B cell (primary cell): ENCODE measurements at regions not wholly inside any gene's neighbourhood (a gene's known extent, or its start where the extent isn't known, plus 50 kb on each side); places are given as distances from the start of the nearest gene placed in this dataset.
"Not testable (repeated sequence)": the region's sequence is repeated elsewhere in the genome, so short reads cannot be mapped to it uniquely, and the experiment has no call there.

Experiments
- ATAC-seq: fragments of 200-7000 bp; cut with Tn5 transposase; one replicate; pipeline ENCODE4 v1.10.0; 2021; ENCODE audit warnings: low read depth, mild to moderate bottlenecking, moderate number of reproducible peaks, moderate library complexity
- CTCF ChIA-PET: fragments of 350-600 bp; sonication (Branson Sonifier 250); formaldehyde crosslinking; loops from one replicate; lab custom pipeline; 2021; ENCODE audit warnings: antibody characterized with exemption, inconsistent platforms; lab: Charles Lee
- POLR2A ChIA-PET: fragments of 350-600 bp; sonication (Branson Sonifier 250); formaldehyde crosslinking; loops from one replicate; lab custom pipeline; 2021; ENCODE audit warnings: antibody characterized with exemption; lab: Charles Lee
- DNase-seq: peaks from one replicate; pipeline ENCODE4 v3.0.0; 2013
- H2AFZ ChIP-seq: 2 replicates; pipeline ENCODE4 v1.6.1; 2012; ENCODE audit warnings: mild to moderate bottlenecking, low read depth, low read length; ENCODE audit not compliant: insufficient read depth, poor library complexity, severe bottlenecking
- H3K27ac ChIP-seq, 2 donors: 1 replicate in 1 of 2; 2 replicates in 1 of 2; pipeline ENCODE4 v1.5.1; 2012 to 2013; ENCODE audit warnings: low read length in 2 of 2, mild to moderate bottlenecking in 2 of 2, moderate library complexity in 1 of 2
- H3K27me3 ChIP-seq, 4 experiments: fragments of 200-600 bp in 1 of 4; sonication (generic) in 1 of 4; replicated peaks in 1 of 4; 1 replicate in 2 of 4; 2 replicates in 2 of 4; pipeline versions ENCODE4 v1.6.1 to v1.7.0; 2013 to 2016; ENCODE audit warnings: low read length in 3 of 4, mild to moderate bottlenecking in 2 of 4, mixed read lengths in 1 of 4, moderate library complexity in 1 of 4; ENCODE audit not compliant: insufficient read depth in 4 of 4, control insufficient read depth in 3 of 4; ENCODE audit errors: control extremely low read depth in 1 of 4
- H3K36me3 ChIP-seq, 2 experiments: replicated peaks in 1 of 2; 1 replicate in 1 of 2; 2 replicates in 1 of 2; pipeline versions ENCODE4 v1.6.1 to v1.7.1; 2013; ENCODE audit warnings: low read length in 1 of 2; ENCODE audit not compliant: insufficient read depth in 2 of 2, control insufficient read depth in 1 of 2; ENCODE audit errors: control extremely low read depth in 1 of 2, extremely low read depth in 1 of 2
- H3K4me1 ChIP-seq, 2 donors: fragments of 200-600 bp in 1 of 2; sonication (generic) in 1 of 2; 1 replicate in 1 of 2; 2 replicates in 1 of 2; pipeline versions ENCODE4 v1.5.1 to v1.6.1; 2013 to 2017; ENCODE audit warnings: low read length in 2 of 2; ENCODE audit not compliant: control insufficient read depth in 2 of 2, insufficient read depth in 2 of 2
- H3K4me2 ChIP-seq: replicated peaks from 2 replicates; pipeline ENCODE3; 2012; ENCODE audit warnings: mild to moderate bottlenecking, low read depth, low read length; ENCODE audit not compliant: poor library complexity, severe bottlenecking
- H3K4me3 ChIP-seq, 5 experiments: fragments of 200-600 bp in 1 of 5; sonication (generic) in 1 of 5; 1 replicate in 3 of 5; 2 replicates in 2 of 5; pipeline versions ENCODE4 v1.5.1 to v1.7.0; 2011 to 2016; ENCODE audit warnings: low read length in 4 of 5, mild to moderate bottlenecking in 4 of 5, low read depth in 2 of 5, control low read depth in 1 of 5, moderate library complexity in 1 of 5; ENCODE audit not compliant: insufficient read depth in 1 of 5; ENCODE audit errors: control extremely low read depth in 1 of 5, extremely low read depth in 1 of 5
- H3K79me2 ChIP-seq: fragments of 200-600 bp; sonication (generic); one replicate; pipeline ENCODE4 v1.6.0; 2016; ENCODE audit warnings: low read length; ENCODE audit not compliant: control insufficient read depth, insufficient read depth
- H3K9ac ChIP-seq: fragments of 200-600 bp; sonication (generic); 2 replicates; pipeline ENCODE4 v1.6.1; 2017; ENCODE audit warnings: mild to moderate bottlenecking, low read length, moderate library complexity
- H3K9me3 ChIP-seq, 3 donors: one replicate each; pipeline versions ENCODE4 v1.6.1 to v1.7.1; 2013; ENCODE audit warnings: low read length in 2 of 3; ENCODE audit not compliant: control insufficient read depth in 2 of 3, insufficient read depth in 1 of 3; ENCODE audit errors: control extremely low read depth in 1 of 3
- H4K20me1 ChIP-seq: 2 replicates; pipeline ENCODE4 v1.6.0; 2012; ENCODE audit warnings: mild to moderate bottlenecking, low read length; ENCODE audit not compliant: insufficient read depth, control insufficient read depth, poor library complexity, severe bottlenecking
- H3K27ac Mint-ChIP-seq: one replicate; pipeline ENCODE4 v1.8.0; 2021; ENCODE audit warnings: mixed read lengths
- H3K27me3 Mint-ChIP-seq: one replicate; pipeline ENCODE4 v1.8.0; 2021; ENCODE audit warnings: mixed read lengths
- H3K4me1 Mint-ChIP-seq: one replicate; pipeline ENCODE4 v1.8.0; 2021; ENCODE audit warnings: mixed read lengths
- H3K4me3 Mint-ChIP-seq: one replicate; pipeline ENCODE4 v1.8.0; 2021; ENCODE audit warnings: mixed read lengths
- H3K9me3 Mint-ChIP-seq: one replicate; pipeline ENCODE4 v1.8.0; 2022; ENCODE audit warnings: mixed read lengths; ENCODE audit not compliant: insufficient read depth
- EZH2 ChIP-seq: IDR thresholded peaks from 2 replicates; pipeline ENCODE4 v1.6.1; 2012; ENCODE audit warnings: borderline replicate concordance, low read depth, mild to moderate bottlenecking, moderate library complexity, low read length; ENCODE audit not compliant: insufficient read depth, poor library complexity, severe bottlenecking
- WGBS: methylation state at CpG from one replicate; pipeline ENCODE4 v1.1.5; 2013; ENCODE audit warnings: missing lambda C conversion rate; ENCODE audit not compliant: insufficient coverage; 5-methylcytosine and 5-hydroxymethylcytosine counted together
- intact Hi-C: fragments of 100-400 bp; cut with micrococcal nuclease; formaldehyde crosslinking; loops from one replicate; pipeline ENCODE4 v1.10.0; 2022
- TF ChIP-seq, protein P1 (sequence below): fragments of 200-600 bp; IDR thresholded peaks from one replicate; pipeline ENCODE4 v1.8.0; 2022; ENCODE audit warnings: antibody characterized with exemption, mild to moderate bottlenecking

DNA sequence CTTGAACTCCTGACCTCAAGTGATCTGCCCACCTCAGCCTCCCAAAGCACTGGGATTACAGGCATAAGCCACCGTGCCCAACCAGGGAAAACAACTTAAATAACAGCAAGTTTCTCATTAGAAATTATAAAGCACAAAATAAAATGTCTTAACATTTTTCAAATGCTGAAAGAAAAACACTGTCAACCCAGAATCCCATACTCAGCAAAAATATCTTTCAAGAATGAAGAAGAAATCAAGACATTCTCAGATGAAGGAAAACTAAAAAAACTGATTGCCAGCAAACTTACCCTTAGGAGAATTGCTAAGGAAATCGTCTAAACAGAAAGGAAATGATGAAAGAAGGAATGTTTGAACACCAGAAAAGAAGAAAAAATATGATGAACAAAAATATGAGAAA is 191.1 kb upstream of the NR5A2 start:
- Mint-ChIP-seq H3K9me3 (peaks cover 4% of the 10 kb centered on the region), H3K27me3 (peaks cover 30% of the 10 kb centered on the region), H3K4me3 (no peak overlapping the region), H3K27ac (no peak overlapping the region), H3K4me1 (no peaks in the 10 kb centered on the region)
- Histone ChIP-seq H3K36me3 (no peaks in the 10 kb centered on the region), H3K27ac (no peak overlapping the region), H3K4me2 (no peak overlapping the region), H4K20me1 (no peaks in the 10 kb centered on the region), H3K4me3 (no peak overlapping the region), H2AFZ (no peak overlapping the region), H3K9me3 (peaks cover 0 to 7% (median 0%) of the 10 kb centered on the region in 3 donors), H3K79me2 (no peaks in the 10 kb centered on the region), H3K27me3 (peaks cover 0 to 6% (median 2%) of the 10 kb centered on the region in 4 experiments), H3K9ac (no peak overlapping the region), H3K4me1 (no peaks in the 10 kb centered on the region)
- intact Hi-C loops, result no loop called here
- CTCF ChIA-PET, result no interaction called here
- no peak for DNase-seq
- POLR2A ChIA-PET, result no interaction called here
- ATAC-seq, result no peak
- 100% methylated on average over 1 of the region's 2 CpGs for WGBS
- TF ChIP-seq EZH2, result no peak
- TF ChIP-seq, protein P1, sequence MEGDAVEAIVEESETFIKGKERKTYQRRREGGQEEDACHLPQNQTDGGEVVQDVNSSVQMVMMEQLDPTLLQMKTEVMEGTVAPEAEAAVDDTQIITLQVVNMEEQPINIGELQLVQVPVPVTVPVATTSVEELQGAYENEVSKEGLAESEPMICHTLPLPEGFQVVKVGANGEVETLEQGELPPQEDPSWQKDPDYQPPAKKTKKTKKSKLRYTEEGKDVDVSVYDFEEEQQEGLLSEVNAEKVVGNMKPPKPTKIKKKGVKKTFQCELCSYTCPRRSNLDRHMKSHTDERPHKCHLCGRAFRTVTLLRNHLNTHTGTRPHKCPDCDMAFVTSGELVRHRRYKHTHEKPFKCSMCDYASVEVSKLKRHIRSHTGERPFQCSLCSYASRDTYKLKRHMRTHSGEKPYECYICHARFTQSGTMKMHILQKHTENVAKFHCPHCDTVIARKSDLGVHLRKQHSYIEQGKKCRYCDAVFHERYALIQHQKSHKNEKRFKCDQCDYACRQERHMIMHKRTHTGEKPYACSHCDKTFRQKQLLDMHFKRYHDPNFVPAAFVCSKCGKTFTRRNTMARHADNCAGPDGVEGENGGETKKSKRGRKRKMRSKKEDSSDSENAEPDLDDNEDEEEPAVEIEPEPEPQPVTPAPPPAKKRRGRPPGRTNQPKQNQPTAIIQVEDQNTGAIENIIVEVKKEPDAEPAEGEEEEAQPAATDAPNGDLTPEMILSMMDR, result no peak

DNA sequence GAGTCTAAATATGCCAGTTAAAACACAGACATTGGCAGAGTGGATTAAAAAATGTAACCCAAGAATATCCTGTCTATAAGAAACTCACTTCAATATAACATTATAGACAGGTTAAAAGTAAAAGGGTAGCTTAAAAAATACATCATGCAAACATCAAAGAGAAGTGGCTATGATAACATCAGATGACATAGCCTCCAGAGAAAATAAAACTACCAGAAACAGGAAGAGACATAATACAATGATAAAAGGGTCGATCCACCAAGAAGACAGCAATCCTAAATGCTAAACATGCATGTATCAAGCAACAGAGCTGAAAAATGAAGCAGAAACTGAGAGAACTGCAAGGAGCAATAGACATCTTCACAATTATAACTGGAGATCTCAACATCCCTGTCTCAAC is 190.2 kb upstream of the NR5A2 start:
- 80% methylated on average over 1 of the region's 1 CpG for WGBS
- Histone ChIP-seq H3K9me3 (peaks cover 0 to 7% (median 0%) of the 10 kb centered on the region in 3 donors), H2AFZ (no peak overlapping the region), H3K4me3 (no peak overlapping the region), H3K27me3 (peaks cover 0 to 6% (median 2%) of the 10 kb centered on the region in 4 experiments), H3K4me2 (no peak overlapping the region), H3K4me1 (no peaks in the 10 kb centered on the region), H3K27ac (no peak overlapping the region), H4K20me1 (no peaks in the 10 kb centered on the region), H3K9ac (no peak overlapping the region), H3K79me2 (no peaks in the 10 kb centered on the region), H3K36me3 (no peaks in the 10 kb centered on the region)
- DNase-seq, result no peak
- ChIA-PET POLR2A (no interaction called here), CTCF (no interaction called here)
- Mint-ChIP-seq H3K27ac (no peak overlapping the region), H3K4me1 (no peaks in the 10 kb centered on the region), H3K27me3 (peaks cover 33% of the 10 kb centered on the region), H3K4me3 (no peak overlapping the region), H3K9me3 (peaks cover 4% of the 10 kb centered on the region)
- ATAC-seq, result no peak
- intact Hi-C loops, result no loop called here
- TF ChIP-seq EZH2, result no peak
- TF ChIP-seq, protein P1, result no peak

DNA sequence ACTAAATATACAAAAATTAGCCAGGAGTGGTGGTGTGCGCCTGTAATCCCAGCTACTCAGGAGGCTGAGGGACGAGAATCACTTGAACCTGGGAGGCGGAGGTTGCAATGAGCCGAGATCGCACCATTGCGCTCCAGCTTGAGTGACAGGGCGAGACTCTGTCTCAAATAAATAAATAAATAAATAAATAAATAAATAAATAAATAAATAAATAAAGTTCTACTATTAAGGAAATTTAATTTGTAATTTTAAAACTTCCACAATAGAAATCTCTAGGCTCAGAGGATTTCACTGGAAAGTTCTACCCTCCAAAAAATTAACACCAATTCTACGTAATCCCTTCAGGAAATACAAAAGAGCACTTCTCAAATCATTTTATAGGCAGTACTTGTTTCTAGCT is 187.9 kb upstream of the NR5A2 start:
- DNase-seq, H3K36me3 ChIP-seq, H3K4me1 ChIP-seq, ATAC-seq, H3K4me3 ChIP-seq, H3K27ac ChIP-seq, CTCF ChIA-PET, H3K4me2 ChIP-seq, H4K20me1 ChIP-seq, H3K27ac Mint-ChIP-seq, POLR2A ChIA-PET, H3K9me3 Mint-ChIP-seq, H3K9ac ChIP-seq, H3K27me3 ChIP-seq, intact Hi-C loops, H3K4me3 Mint-ChIP-seq, H3K4me1 Mint-ChIP-seq, H3K9me3 ChIP-seq, H2AFZ ChIP-seq, H3K79me2 ChIP-seq: not testable (repeated sequence)
- H3K27me3 Mint-ChIP-seq, result peaks cover 23% of the 10 kb centered on the region
- 93% methylated on average over 2 of the region's 8 CpGs for WGBS
